SHP77 treated with DMSO at 0.1 percent for 48 hours (cell line): ENCODE measurements at regions not wholly inside any gene's neighbourhood (a gene's known extent, or its start where the extent isn't known, plus 50 kb on each side); places are given as distances from the start of the nearest gene placed in this dataset.

Experiments
- DNase-seq: peaks from one replicate; lab custom pipeline; 2025; lab: John Stamatoyannopoulos, UW

GRCh38 chr14:96617635-96618034 lies 115.5 kb downstream of the PAPOLA start:
- DNase-seq, result no peak

GRCh38 chr14:96622926-96623325 lies 120.7 kb downstream of the PAPOLA start:
- no peak for DNase-seq

GRCh38 chr14:96623676-96624484 lies 121.7 kb downstream of the PAPOLA start:
- no peak for DNase-seq

- DNase-seq, result no peak
Measured at GRCh38 chr14:96624661-96625425, 122.7 kb downstream of the PAPOLA start.

GRCh38 chr14:96625426-96625985 lies 123.3 kb downstream of the PAPOLA start:
- DNase-seq, result no peak

GRCh38 chr14:96626121-96626768 lies 124.1 kb downstream of the PAPOLA start:
- DNase-seq, result no peak

GRCh38 chr14:96626916-96627315 lies 124.7 kb downstream of the PAPOLA start:
- DNase-seq, result no peak

- DNase-seq, result no peak
Measured at GRCh38 chr14:96627386-96627785, 125.2 kb downstream of the PAPOLA start.

GRCh38 chr14:96627811-96628775 lies 125.9 kb downstream of the PAPOLA start:
- DNase-seq, result no peak

GRCh38 chr14:96629082-96629481 lies 126.9 kb downstream of the PAPOLA start:
- DNase-seq, result no peak

GRCh38 chr14:96629558-96630222 lies 127.5 kb downstream of the PAPOLA start:
- DNase-seq, result no peak

GRCh38 chr14:96630281-96630680 lies 128.1 kb downstream of the PAPOLA start:
- DNase-seq, result no peak

GRCh38 chr14:96631030-96631429 lies 128.8 kb downstream of the PAPOLA start:
- DNase-seq, result no peak

- no peak for DNase-seq
Measured at GRCh38 chr14:96631621-96632362, 129.6 kb downstream of the PAPOLA start.

GRCh38 chr14:96632363-96632758 lies 130.2 kb downstream of the PAPOLA start:
- DNase-seq, result no peak

GRCh38 chr14:96633096-96633495 lies 130.9 kb downstream of the PAPOLA start:
- no peak for DNase-seq

- no peak for DNase-seq
Measured at GRCh38 chr14:96634481-96634880, 132.3 kb downstream of the PAPOLA start.

- no peak for DNase-seq
Measured at GRCh38 chr14:96634896-96635295, 132.7 kb downstream of the PAPOLA start.

GRCh38 chr14:96635850-96636249 lies 133.7 kb downstream of the PAPOLA start:
- no peak for DNase-seq

GRCh38 chr14:96637521-96637920 lies 135.3 kb downstream of the PAPOLA start:
- DNase-seq, result no peak
